ENCODE measurements at regions not wholly inside any gene's neighbourhood (a gene's known extent, or its start where the extent isn't known, plus 50 kb on each side); places are given as distances from the start of the nearest gene placed in this dataset.

- ChIA-PET CTCF (no interaction called here), POLR2A (no interaction called here)
- no peak overlapping the region for H3K4me3 ChIP-seq (ENCODE audit: low read depth, low read length)
- no peak for DNase-seq (ENCODE audit: low read depth, low spot score)
- H3K27me3 ChIP-seq (ENCODE audit: control insufficient read depth, insufficient read depth, low read length), result no peaks in the 10 kb centered on the region
- H3K9me3 ChIP-seq (ENCODE audit: control insufficient read depth, insufficient read depth, low read length), result peaks cover 30% of the 10 kb centered on the region
- TF ChIP-seq CTCF (IDR thresholded peaks at IDR 0.05; ENCODE audit: low read depth, low read length), result no peak
- no peak overlapping the region for H3K27ac ChIP-seq (ENCODE audit: low read depth, low read length)
Observed at GRCh38 chr15:53400986-53401385, 358.5 kb downstream of the WDR72 start.

- H3K27ac ChIP-seq (ENCODE audit: low read depth, low read length), result no peak overlapping the region
- CTCF ChIA-PET, result no interaction called here
- POLR2A ChIA-PET, result no interaction called here
- no peak for DNase-seq (ENCODE audit: low read depth, low spot score)
- H3K27me3 ChIP-seq (ENCODE audit: control insufficient read depth, insufficient read depth, low read length), result no peaks in the 10 kb centered on the region
- TF ChIP-seq CTCF (IDR thresholded peaks at IDR 0.05; ENCODE audit: low read depth, low read length), result no peak
- no peak overlapping the region for H3K4me3 ChIP-seq (ENCODE audit: low read depth, low read length)
- H3K9me3 ChIP-seq (ENCODE audit: control insufficient read depth, insufficient read depth, low read length), result peaks cover 20% of the 10 kb centered on the region
Observed at GRCh38 chr15:53397041-53397616, 362.3 kb downstream of the WDR72 start.

- no peak for DNase-seq (ENCODE audit: low read depth, low spot score)
- ChIA-PET CTCF (no interaction called here), POLR2A (no interaction called here)
- TF ChIP-seq CTCF (IDR thresholded peaks at IDR 0.05; ENCODE audit: low read depth, low read length), result no peak
- H3K9me3 ChIP-seq (ENCODE audit: control insufficient read depth, insufficient read depth, low read length), result peaks cover 12% of the 10 kb centered on the region; the same call in 1 of the 2 replicates
- H3K27ac ChIP-seq (ENCODE audit: low read depth, low read length), result no peak overlapping the region
- H3K4me3 ChIP-seq (ENCODE audit: low read depth, low read length), result no peak overlapping the region
- H3K27me3 ChIP-seq (ENCODE audit: control insufficient read depth, insufficient read depth, low read length), result no peaks in the 10 kb centered on the region
Observed at GRCh38 chr15:53395871-53396270, 363.6 kb downstream of the WDR72 start.

- Histone ChIP-seq H3K4me3 (ENCODE audit: low read depth, low read length) (no peak overlapping the region), H3K27ac (ENCODE audit: low read depth, low read length) (no peak overlapping the region), H3K9me3 (ENCODE audit: control insufficient read depth, insufficient read depth, low read length) (peaks cover 15% of the 10 kb centered on the region), H3K27me3 (ENCODE audit: control insufficient read depth, insufficient read depth, low read length) (no peaks in the 10 kb centered on the region)
- POLR2A ChIA-PET, result no interaction called here
- CTCF ChIA-PET, result no interaction called here
- no peak for DNase-seq (ENCODE audit: low read depth, low spot score)
- no peak for TF ChIP-seq CTCF (IDR thresholded peaks at IDR 0.05; ENCODE audit: low read depth, low read length)
Observed at GRCh38 chr15:53390549-53390948, 368.9 kb downstream of the WDR72 start.

- ChIA-PET POLR2A (no interaction called here), CTCF (no interaction called here)
- Histone ChIP-seq H3K9me3 (ENCODE audit: control insufficient read depth, insufficient read depth, low read length) (peaks cover 16% of the 10 kb centered on the region), H3K27ac (ENCODE audit: low read depth, low read length) (no peak overlapping the region), H3K4me3 (ENCODE audit: low read depth, low read length) (no peak overlapping the region), H3K27me3 (ENCODE audit: control insufficient read depth, insufficient read depth, low read length) (no peaks in the 10 kb centered on the region)
- TF ChIP-seq CTCF (IDR thresholded peaks at IDR 0.05; ENCODE audit: low read depth, low read length), result no peak
- DNase-seq (ENCODE audit: low read depth, low spot score), result no peak
Observed at GRCh38 chr15:53389271-53390037, 370.0 kb downstream of the WDR72 start.
